ENCODE measurements at regions not wholly inside any gene's neighbourhood (a gene's known extent, or its start where the extent isn't known, plus 50 kb on each side); places are given as distances from the start of the nearest gene placed in this dataset.
"Not testable (repeated sequence)": the region's sequence is repeated elsewhere in the genome, so short reads cannot be mapped to it uniquely, and the experiment has no call there.

DNA sequence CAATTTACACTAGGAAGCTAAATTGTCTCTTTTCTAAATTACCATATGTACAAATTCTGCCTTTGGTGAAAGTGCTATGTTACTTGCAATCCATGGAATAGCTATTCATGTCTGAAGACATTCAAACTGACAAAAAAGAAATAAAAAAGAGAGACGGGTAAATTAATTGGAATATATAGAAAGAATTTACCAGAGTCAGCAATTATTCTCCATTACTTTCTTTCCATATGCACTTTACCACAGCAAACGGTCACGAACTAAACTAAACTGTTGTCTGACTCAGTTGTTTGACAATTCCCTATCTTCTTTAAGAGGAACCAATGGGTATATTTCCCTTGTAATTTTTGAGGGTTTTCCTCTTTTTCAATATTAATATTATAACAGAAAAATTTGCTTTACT lies 85.7 kb downstream of the HOXA1 start:
- Mint-ChIP-seq H3K4me1 (no peaks in the 10 kb centered on the region), H3K27ac (no peak overlapping the region), H3K9me3 (ENCODE audit: insufficient read depth) (peaks cover 9% of the 10 kb centered on the region), H3K4me3 (no peak overlapping the region), H3K27me3 (peaks cover 31% of the 10 kb centered on the region)
- no peak overlapping the region for H2AFZ ChIP-seq (ENCODE audit: insufficient read depth, low read depth, low read length, poor library complexity, severe bottlenecking)
- no peaks in the 10 kb centered on the region for H4K20me1 ChIP-seq (ENCODE audit: control insufficient read depth, insufficient read depth, low read length, poor library complexity, severe bottlenecking)
- WGBS (ENCODE audit: insufficient coverage) = no CpG with 5 or more reads among the region's 3 CpGs
- ATAC-seq (ENCODE audit: low read depth) (no peak), DNase-seq (no peak)
- H3K79me2 ChIP-seq (ENCODE audit: control insufficient read depth, insufficient read depth, low read length) = no peaks in the 10 kb centered on the region
- intact Hi-C loops (cut with micrococcal nuclease) = no loop called here
- TF ChIP-seq, protein P1, sequence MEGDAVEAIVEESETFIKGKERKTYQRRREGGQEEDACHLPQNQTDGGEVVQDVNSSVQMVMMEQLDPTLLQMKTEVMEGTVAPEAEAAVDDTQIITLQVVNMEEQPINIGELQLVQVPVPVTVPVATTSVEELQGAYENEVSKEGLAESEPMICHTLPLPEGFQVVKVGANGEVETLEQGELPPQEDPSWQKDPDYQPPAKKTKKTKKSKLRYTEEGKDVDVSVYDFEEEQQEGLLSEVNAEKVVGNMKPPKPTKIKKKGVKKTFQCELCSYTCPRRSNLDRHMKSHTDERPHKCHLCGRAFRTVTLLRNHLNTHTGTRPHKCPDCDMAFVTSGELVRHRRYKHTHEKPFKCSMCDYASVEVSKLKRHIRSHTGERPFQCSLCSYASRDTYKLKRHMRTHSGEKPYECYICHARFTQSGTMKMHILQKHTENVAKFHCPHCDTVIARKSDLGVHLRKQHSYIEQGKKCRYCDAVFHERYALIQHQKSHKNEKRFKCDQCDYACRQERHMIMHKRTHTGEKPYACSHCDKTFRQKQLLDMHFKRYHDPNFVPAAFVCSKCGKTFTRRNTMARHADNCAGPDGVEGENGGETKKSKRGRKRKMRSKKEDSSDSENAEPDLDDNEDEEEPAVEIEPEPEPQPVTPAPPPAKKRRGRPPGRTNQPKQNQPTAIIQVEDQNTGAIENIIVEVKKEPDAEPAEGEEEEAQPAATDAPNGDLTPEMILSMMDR (IDR thresholded peaks at IDR 0.05) = no peak
- TF ChIP-seq EZH2 (IDR thresholded peaks at IDR 0.05; ENCODE audit: borderline replicate concordance, insufficient read depth, low read depth, low read length, poor library complexity, severe bottlenecking) = no peak
- H3K27ac ChIP-seq (ENCODE audit: low read length in 2 of 2) = no peak overlapping the region
- ChIA-PET POLR2A (no interaction called here), CTCF (no interaction called here)
- H3K9ac ChIP-seq (ENCODE audit: low read length) = no peak overlapping the region
- peaks cover 0 to 10% (median 4%) of the 10 kb centered on the region in 4 experiments for H3K27me3 ChIP-seq (replicated peaks in 1 of 4; ENCODE audit: control extremely low read depth in 1 of 4, control insufficient read depth in 3 of 4, insufficient read depth in 4 of 4, low read length in 3 of 4)
- H3K4me2 ChIP-seq (replicated peaks; ENCODE audit: low read depth, low read length, poor library complexity, severe bottlenecking) = no peak overlapping the region
- H3K36me3 ChIP-seq (replicated peaks in 1 of 2; ENCODE audit: control extremely low read depth in 1 of 2, control insufficient read depth in 1 of 2, extremely low read depth in 1 of 2, insufficient read depth in 2 of 2, low read length in 1 of 2) = no peaks in the 10 kb centered on the region
- H3K4me1 ChIP-seq (ENCODE audit: control insufficient read depth in 2 of 2, insufficient read depth in 2 of 2, low read length in 2 of 2) = no peaks in the 10 kb centered on the region
- H3K4me3 ChIP-seq (ENCODE audit: control extremely low read depth in 1 of 5, extremely low read depth in 1 of 5, insufficient read depth in 1 of 5, low read depth in 2 of 5, low read length in 4 of 5) = no peak overlapping the region
- H3K9me3 ChIP-seq (ENCODE audit: control extremely low read depth in 1 of 3, control insufficient read depth in 2 of 3, insufficient read depth in 1 of 3, low read length in 2 of 3) = peaks cover 0 to 24% (median 4%) of the 10 kb centered on the region in 3 donors

DNA sequence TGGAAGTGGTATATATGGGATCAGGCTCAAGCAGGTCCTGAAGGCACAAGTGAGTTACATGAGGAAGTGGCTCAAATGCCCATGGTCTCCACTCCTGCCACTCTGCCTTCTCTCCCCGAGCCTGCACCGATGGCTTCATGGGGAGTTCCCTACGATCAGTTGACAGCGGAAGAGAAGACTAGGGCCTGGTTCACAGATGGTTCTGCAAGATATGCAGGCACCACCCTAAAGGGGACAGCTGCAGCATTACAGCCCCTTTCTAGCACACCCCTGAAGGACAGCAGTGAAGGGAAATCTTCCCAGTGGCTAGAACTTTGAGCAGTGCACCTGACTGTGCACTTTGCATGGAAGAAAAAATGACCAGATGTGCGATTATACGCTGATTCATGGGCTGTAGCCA lies 95.3 kb downstream of the HOXA1 start:
- intact Hi-C loops (cut with micrococcal nuclease) = no loop called here
- peaks cover 3% of the 10 kb centered on the region for H3K9me3 Mint-ChIP-seq (ENCODE audit: insufficient read depth)
- no peaks in the 10 kb centered on the region for H4K20me1 ChIP-seq (ENCODE audit: control insufficient read depth, insufficient read depth, low read length, poor library complexity, severe bottlenecking)
- TF ChIP-seq EZH2 (IDR thresholded peaks at IDR 0.05; ENCODE audit: borderline replicate concordance, insufficient read depth, low read depth, low read length, poor library complexity, severe bottlenecking) = no peak
- TF ChIP-seq, protein P1 (IDR thresholded peaks at IDR 0.05) = no peak
- H3K27ac Mint-ChIP-seq = no peak overlapping the region
- no peak overlapping the region for H2AFZ ChIP-seq (ENCODE audit: insufficient read depth, low read depth, low read length, poor library complexity, severe bottlenecking)
- no peaks in the 10 kb centered on the region for H3K4me1 ChIP-seq (ENCODE audit: control insufficient read depth in 2 of 2, insufficient read depth in 2 of 2, low read length in 2 of 2)
- H3K27me3 Mint-ChIP-seq = peaks cover 2% of the 10 kb centered on the region
- no peak overlapping the region for H3K4me3 ChIP-seq (ENCODE audit: control extremely low read depth in 1 of 5, extremely low read depth in 1 of 5, insufficient read depth in 1 of 5, low read depth in 2 of 5, low read length in 4 of 5)
- peaks cover 0 to 3% (median 0%) of the 10 kb centered on the region in 4 experiments for H3K27me3 ChIP-seq (replicated peaks in 1 of 4; ENCODE audit: control extremely low read depth in 1 of 4, control insufficient read depth in 3 of 4, insufficient read depth in 4 of 4, low read length in 3 of 4)
- no peak overlapping the region for H3K27ac ChIP-seq (ENCODE audit: low read length in 2 of 2)
- POLR2A ChIA-PET = no interaction called here
- no peak overlapping the region for H3K4me2 ChIP-seq (replicated peaks; ENCODE audit: low read depth, low read length, poor library complexity, severe bottlenecking)
- no peak overlapping the region for H3K4me3 Mint-ChIP-seq
- no peaks in the 10 kb centered on the region for H3K79me2 ChIP-seq (ENCODE audit: control insufficient read depth, insufficient read depth, low read length)
- H3K36me3 ChIP-seq (replicated peaks in 1 of 2; ENCODE audit: control extremely low read depth in 1 of 2, control insufficient read depth in 1 of 2, extremely low read depth in 1 of 2, insufficient read depth in 2 of 2, low read length in 1 of 2) = no peaks in the 10 kb centered on the region
- ATAC-seq (ENCODE audit: low read depth) = no peak
- DNase-seq = no peak
- H3K9me3 ChIP-seq (ENCODE audit: control extremely low read depth in 1 of 3, control insufficient read depth in 2 of 3, insufficient read depth in 1 of 3, low read length in 2 of 3) = peaks cover 0 to 6% (median 0%) of the 10 kb centered on the region in 3 donors
- H3K4me1 Mint-ChIP-seq = no peaks in the 10 kb centered on the region
- H3K9ac ChIP-seq (ENCODE audit: low read length) = no peak overlapping the region
- CTCF ChIA-PET = no interaction called here
- WGBS (ENCODE audit: insufficient coverage) = 94% methylated on average over 6 of the region's 6 CpGs

DNA sequence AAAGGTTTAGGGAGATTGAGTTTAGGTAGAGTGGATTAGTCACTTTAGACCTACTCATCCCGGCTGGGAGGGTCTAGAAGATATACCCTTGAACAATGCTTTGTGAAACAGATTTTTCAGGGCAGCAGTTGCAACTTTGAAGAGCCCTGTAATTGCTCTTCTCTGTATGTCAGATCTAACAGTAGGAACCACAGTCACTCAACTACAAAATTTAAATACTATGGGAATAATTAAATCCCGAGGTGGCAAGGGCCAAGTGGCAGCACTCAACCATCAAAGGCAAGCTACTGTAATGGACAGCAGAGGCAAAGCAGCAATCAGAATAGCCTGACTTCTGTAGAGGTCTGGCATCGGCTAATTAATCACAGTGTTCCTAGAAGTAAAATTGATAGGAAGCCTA lies 97.5 kb downstream of the HOXA1 start:
- H3K9me3 Mint-ChIP-seq (ENCODE audit: insufficient read depth); H3K27me3 Mint-ChIP-seq; intact Hi-C loops (cut with micrococcal nuclease); H3K27me3 ChIP-seq (replicated peaks in 1 of 4; ENCODE audit: control extremely low read depth in 1 of 4, control insufficient read depth in 3 of 4, insufficient read depth in 4 of 4, low read length in 3 of 4); H4K20me1 ChIP-seq (ENCODE audit: control insufficient read depth, insufficient read depth, low read length, poor library complexity, severe bottlenecking); ATAC-seq (ENCODE audit: low read depth); H3K27ac ChIP-seq (ENCODE audit: low read length in 2 of 2); H3K4me2 ChIP-seq (replicated peaks; ENCODE audit: low read depth, low read length, poor library complexity, severe bottlenecking); H3K4me3 ChIP-seq (ENCODE audit: control extremely low read depth in 1 of 5, extremely low read depth in 1 of 5, insufficient read depth in 1 of 5, low read depth in 2 of 5, low read length in 4 of 5); CTCF ChIA-PET; H3K4me3 Mint-ChIP-seq; DNase-seq; H3K4me1 ChIP-seq (ENCODE audit: control insufficient read depth in 2 of 2, insufficient read depth in 2 of 2, low read length in 2 of 2); H3K4me1 Mint-ChIP-seq; H2AFZ ChIP-seq (ENCODE audit: insufficient read depth, low read depth, low read length, poor library complexity, severe bottlenecking); H3K9me3 ChIP-seq (ENCODE audit: control extremely low read depth in 1 of 3, control insufficient read depth in 2 of 3, insufficient read depth in 1 of 3, low read length in 2 of 3); H3K27ac Mint-ChIP-seq; H3K9ac ChIP-seq (ENCODE audit: low read length); POLR2A ChIA-PET; H3K36me3 ChIP-seq (replicated peaks in 1 of 2; ENCODE audit: control extremely low read depth in 1 of 2, control insufficient read depth in 1 of 2, extremely low read depth in 1 of 2, insufficient read depth in 2 of 2, low read length in 1 of 2); H3K79me2 ChIP-seq (ENCODE audit: control insufficient read depth, insufficient read depth, low read length): not testable (repeated sequence)
- WGBS (ENCODE audit: insufficient coverage) = 67% methylated on average over 1 of the region's 3 CpGs
